DOHH2 (cell line): ENCODE measurements at regions not wholly inside any gene's neighbourhood (a gene's known extent, or its start where the extent isn't known, plus 50 kb on each side); places are given as distances from the start of the nearest gene placed in this dataset.

Source experiments
- H3F3A ChIP-seq: fragments of 200-600 bp; sonication (generic), shearing (Covaris generic); 2 replicates; pipeline ENCODE4 v1.6.0; 2016; ENCODE audit warnings: antibody characterized with exemption, mild to moderate bottlenecking; ENCODE audit not compliant: control insufficient read depth, insufficient read depth
- H3K27ac ChIP-seq: fragments of 200-600 bp; sonication (generic); 2 replicates; pipeline ENCODE4 v1.5.1; 2014; ENCODE audit warnings: low read depth, mild to moderate bottlenecking, low read length, moderate library complexity
- H3K27me3 ChIP-seq: fragments of 200-600 bp; sonication (generic); 2 replicates; pipeline ENCODE4 v1.6.1; 2014; ENCODE audit warnings: mild to moderate bottlenecking, low read length, mixed read lengths; ENCODE audit not compliant: control insufficient read depth
- H3K36me3 ChIP-seq: fragments of 200-600 bp; sonication (generic); 2 replicates; pipeline ENCODE4 v1.6.1; 2014; ENCODE audit warnings: mild to moderate bottlenecking, low read length, moderate library complexity, mixed read lengths; ENCODE audit not compliant: control insufficient read depth
- H3K4me1 ChIP-seq: fragments of 200-600 bp; sonication (generic); 2 replicates; pipeline ENCODE4 v1.6.1; 2014; ENCODE audit warnings: mild to moderate bottlenecking, low read length, mixed read lengths; ENCODE audit not compliant: control insufficient read depth
- H3K4me2 ChIP-seq: fragments of 200-600 bp; sonication (generic); 2 replicates; pipeline ENCODE4 v1.6.0; 2014; ENCODE audit warnings: mild to moderate bottlenecking, low read length, moderate library complexity
- H3K4me3 ChIP-seq: fragments of 200-600 bp; sonication (generic); 2 replicates; pipeline ENCODE4 v1.5.1; 2014; ENCODE audit warnings: mild to moderate bottlenecking, low read length, mixed read lengths
- H3K79me2 ChIP-seq: fragments of 200-600 bp; sonication (generic); 2 replicates; pipeline ENCODE4 v1.6.1; 2014; ENCODE audit warnings: mild to moderate bottlenecking, low read length, mixed read lengths; ENCODE audit not compliant: control insufficient read depth
- H3K9me2 ChIP-seq: fragments of 200-600 bp; sonication (generic); replicated peaks from 2 replicates; pipeline ENCODE4 v1.6.1; 2014; ENCODE audit warnings: mild to moderate bottlenecking, low read length, mixed read lengths; ENCODE audit not compliant: control insufficient read depth
- H3K9me3 ChIP-seq: fragments of 200-600 bp; sonication (generic); 2 replicates; pipeline ENCODE4 v1.6.1; 2014; ENCODE audit warnings: antibody characterized with exemption, low read length, mixed read lengths; ENCODE audit not compliant: control insufficient read depth, insufficient read depth
- H4K20me1 ChIP-seq: fragments of 200-600 bp; sonication (generic); 2 replicates; pipeline ENCODE4 v1.6.0; 2014; ENCODE audit warnings: low read depth, mild to moderate bottlenecking, antibody characterized with exemption, low read length, moderate library complexity; ENCODE audit not compliant: control insufficient read depth, insufficient read depth
- CTCF ChIP-seq: fragments of 200-600 bp; sonication (generic); IDR thresholded peaks from one replicate; pipeline ENCODE4 v1.5.1; 2014; ENCODE audit warnings: antibody characterized with exemption, mild to moderate bottlenecking, low read depth, low read length; ENCODE audit not compliant: poor library complexity, severe bottlenecking
- EZH2phosphoT487 ChIP-seq: fragments of 200-600 bp; sonication (generic); IDR thresholded peaks from 2 replicates; pipeline ENCODE4 v1.6.1; 2017; ENCODE audit warnings: borderline replicate concordance, mild to moderate bottlenecking, antibody characterized with exemption, low read length, moderate library complexity, mixed read lengths

- no peaks in the 10 kb centered on the region for H3K36me3 ChIP-seq
- no peak overlapping the region for H3K4me3 ChIP-seq
- H3F3A ChIP-seq = no peaks in the 10 kb centered on the region
- TF ChIP-seq EZH2phosphoT487 (no peak), CTCF (no peak)
- no peaks in the 10 kb centered on the region for H3K9me3 ChIP-seq
- no peak overlapping the region for H3K27ac ChIP-seq
- no peaks in the 10 kb centered on the region; the same call in 1 of the 2 replicates for H3K9me2 ChIP-seq
- no peaks in the 10 kb centered on the region for H3K27me3 ChIP-seq
- no peaks in the 10 kb centered on the region for H3K79me2 ChIP-seq
- H3K4me2 ChIP-seq = no peak overlapping the region
- no peaks in the 10 kb centered on the region for H3K4me1 ChIP-seq
- no peaks in the 10 kb centered on the region for H4K20me1 ChIP-seq
Measured at GRCh38 chr13:106883976-106884375, 316.0 kb upstream of the ARGLU1 start.

- Histone ChIP-seq H3F3A (no peaks in the 10 kb centered on the region), H3K4me2 (no peak overlapping the region), H3K9me3 (no peaks in the 10 kb centered on the region), H3K4me1 (no peaks in the 10 kb centered on the region), H3K27ac (no peak overlapping the region), H3K9me2 (no peaks in the 10 kb centered on the region; the same call in 1 of the 2 replicates), H3K27me3 (no peaks in the 10 kb centered on the region), H3K36me3 (no peaks in the 10 kb centered on the region), H3K4me3 (no peak overlapping the region), H3K79me2 (no peaks in the 10 kb centered on the region), H4K20me1 (no peaks in the 10 kb centered on the region)
- TF ChIP-seq EZH2phosphoT487 = no peak
- no peak for TF ChIP-seq CTCF
Measured at GRCh38 chr13:106882246-106882645, 314.3 kb upstream of the ARGLU1 start.

- Histone ChIP-seq H3F3A (no peaks in the 10 kb centered on the region), H3K36me3 (no peaks in the 10 kb centered on the region), H3K9me2 (no peaks in the 10 kb centered on the region), H3K4me3 (no peak overlapping the region), H3K4me1 (no peaks in the 10 kb centered on the region), H3K27me3 (no peaks in the 10 kb centered on the region), H3K79me2 (no peaks in the 10 kb centered on the region), H4K20me1 (no peaks in the 10 kb centered on the region), H3K4me2 (no peak overlapping the region), H3K27ac (no peak overlapping the region), H3K9me3 (no peaks in the 10 kb centered on the region)
- no peak for TF ChIP-seq EZH2phosphoT487
- no peak for TF ChIP-seq CTCF
Measured at GRCh38 chr13:106879806-106880205, 311.9 kb upstream of the ARGLU1 start.

- no peaks in the 10 kb centered on the region for H3F3A ChIP-seq
- TF ChIP-seq CTCF (no peak), EZH2phosphoT487 (no peak)
- H3K4me2 ChIP-seq = no peak overlapping the region
- no peaks in the 10 kb centered on the region; the same call in 1 of the 2 replicates for H3K27me3 ChIP-seq
- no peaks in the 10 kb centered on the region for H3K9me2 ChIP-seq
- no peaks in the 10 kb centered on the region for H3K36me3 ChIP-seq
- H3K4me3 ChIP-seq = no peak overlapping the region
- no peaks in the 10 kb centered on the region for H4K20me1 ChIP-seq
- no peak overlapping the region for H3K27ac ChIP-seq
- no peaks in the 10 kb centered on the region for H3K9me3 ChIP-seq
- H3K4me1 ChIP-seq = no peaks in the 10 kb centered on the region
- no peaks in the 10 kb centered on the region for H3K79me2 ChIP-seq
Measured at GRCh38 chr13:106874323-106874722, 306.4 kb upstream of the ARGLU1 start.
